ENCODE measurements at regions not wholly inside any gene's neighbourhood (a gene's known extent, or its start where the extent isn't known, plus 50 kb on each side); places are given as distances from the start of the nearest gene placed in this dataset.

DNA sequence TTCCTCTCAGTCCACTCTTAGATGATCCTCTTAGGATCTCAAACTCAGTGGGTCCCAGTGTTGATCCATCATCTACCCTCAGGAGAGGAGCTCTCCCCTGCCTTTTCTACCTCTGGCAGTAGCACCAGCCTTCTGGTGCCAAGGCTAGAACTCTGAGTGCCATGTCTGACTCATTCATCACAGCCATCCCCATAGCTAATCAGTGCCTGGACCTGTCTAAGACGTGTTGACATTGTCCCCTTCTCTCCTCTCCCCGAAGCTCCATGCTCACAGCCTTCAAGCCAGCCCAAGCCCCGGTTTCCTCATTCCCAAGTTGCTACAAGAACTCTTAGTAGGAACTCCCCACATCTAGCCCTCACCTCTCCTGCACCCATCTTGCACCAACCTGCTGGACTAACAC, 73.5 kb upstream of the GRIN2A start:
- TF ChIP-seq POLR2A (IDR thresholded peaks at IDR 0.05; ENCODE audit: low read depth, low read length) = no peak
- no peak for TF ChIP-seq CTCF (IDR thresholded peaks at IDR 0.05; ENCODE audit: extremely low read depth in 1 of 2, insufficient read depth in 1 of 2, low read depth in 1 of 2, low read length in 2 of 2)
- TF ChIP-seq POLR2AphosphoS5 (IDR thresholded peaks at IDR 0.05; ENCODE audit: insufficient read depth, low read depth, low read length) = no peak
- no peak for TF ChIP-seq EZH2 (IDR thresholded peaks at IDR 0.05; ENCODE audit: borderline replicate concordance, low read depth, low read length, severe bottlenecking)
- no peak for TF ChIP-seq GATA2 (IDR thresholded peaks at IDR 0.05; ENCODE audit: insufficient read depth, insufficient read length, low read depth, low read length)
- no peak for TF ChIP-seq MAX (IDR thresholded peaks at IDR 0.05; ENCODE audit: insufficient read depth, insufficient read length)
- no peak for TF ChIP-seq FOS (IDR thresholded peaks at IDR 0.05; ENCODE audit: borderline replicate concordance, insufficient read depth, low read length)
